ENCODE measurements at regions not wholly inside any gene's neighbourhood (a gene's known extent, or its start where the extent isn't known, plus 50 kb on each side); places are given as distances from the start of the nearest gene placed in this dataset.

- TF ChIP-seq EZH2phosphoT487 (IDR thresholded peaks at IDR 0.05) (no peak), CTCF (IDR thresholded peaks at IDR 0.05) (no peak)
Observed at GRCh38 chr12:28650906-28651305, 460.6 kb downstream of the CCDC91 start.
